Neural progenitor cell (in vitro differentiated cells): ENCODE measurements at regions not wholly inside any gene's neighbourhood (a gene's known extent, or its start where the extent isn't known, plus 50 kb on each side); places are given as distances from the start of the nearest gene placed in this dataset.

Experiments
- DNase-seq: peaks from one replicate; pipeline ENCODE4 v3.0.0-alpha.2; 2016; ENCODE audit warnings: low spot score
- H2AFZ ChIP-seq: fragments of 200-600 bp; sonication (generic); replicated peaks from 2 replicates; pipeline ENCODE4 v1.6.1; 2016; ENCODE audit warnings: antibody characterized with exemption
- H3F3A ChIP-seq: fragments of 200-600 bp; sonication (generic); 2 replicates; pipeline ENCODE4 v1.6.1; 2016; ENCODE audit warnings: antibody characterized with exemption, low read depth
- H3K27ac ChIP-seq: fragments of 200-600 bp; sonication (generic); 2 replicates; pipeline ENCODE4 v1.5.1; 2016; ENCODE audit warnings: mild to moderate bottlenecking
- H3K27me3 ChIP-seq: fragments of 200-600 bp; sonication (generic); 2 replicates; pipeline ENCODE4 v1.6.1; 2016; ENCODE audit warnings: mild to moderate bottlenecking, moderate library complexity
- H3K36me3 ChIP-seq: fragments of 200-600 bp; sonication (generic); 2 replicates; pipeline ENCODE4 v1.5.1; 2016
- H3K4me1 ChIP-seq: fragments of 200-600 bp; sonication (generic); 2 replicates; pipeline ENCODE4 v1.6.1; 2016; ENCODE audit warnings: mixed run types
- H3K4me2 ChIP-seq: fragments of 200-600 bp; sonication (generic); 2 replicates; pipeline ENCODE4 v1.6.1; 2016
- H3K4me3 ChIP-seq: fragments of 200-600 bp; sonication (generic); 2 replicates; pipeline ENCODE4 v1.5.1; 2016
- H3K79me2 ChIP-seq: fragments of 200-600 bp; sonication (generic); 2 replicates; pipeline ENCODE4 v1.6.1; 2016; ENCODE audit warnings: low read depth
- H3K9ac ChIP-seq: fragments of 200-600 bp; sonication (generic); 2 replicates; pipeline ENCODE4 v1.6.1; 2016
- H3K9me3 ChIP-seq: fragments of 200-600 bp; sonication (generic); 2 replicates; pipeline ENCODE4 v1.5.1; 2016; ENCODE audit warnings: low read depth
- H4K20me1 ChIP-seq: fragments of 200-600 bp; sonication (generic); 2 replicates; pipeline ENCODE4 v1.6.1; 2016; ENCODE audit warnings: low read depth
- H3K27ac Mint-ChIP-seq: 3 replicates; pipeline ENCODE4 v1.8.0; 2021; ENCODE audit warnings: mixed read lengths
- H3K27me3 Mint-ChIP-seq: 2 replicates; pipeline ENCODE4 v1.8.0; 2022; ENCODE audit warnings: low read depth, mild to moderate bottlenecking, inconsistent platforms, moderate library complexity, mixed read lengths; ENCODE audit not compliant: insufficient read depth
- H3K36me3 Mint-ChIP-seq: 3 replicates; pipeline ENCODE4 v1.8.0; 2021; ENCODE audit warnings: mixed read lengths
- H3K4me1 Mint-ChIP-seq: 3 replicates; pipeline ENCODE4 v1.8.0; 2021; ENCODE audit warnings: mixed read lengths
- H3K4me3 Mint-ChIP-seq: 3 replicates; pipeline ENCODE4 v1.8.0; 2021; ENCODE audit warnings: mild to moderate bottlenecking, moderate library complexity, mixed read lengths
- H3K9me3 Mint-ChIP-seq: 3 replicates; pipeline ENCODE4 v1.8.0; 2020; ENCODE audit warnings: mixed read lengths
- EZH2 ChIP-seq: fragments of 200-600 bp; sonication (generic); IDR thresholded peaks from 2 replicates; pipeline ENCODE4 v1.6.1; 2017; ENCODE audit warnings: antibody characterized with exemption, mild to moderate bottlenecking, moderate library complexity
- EZH2phosphoT487 ChIP-seq: fragments of 200-600 bp; sonication (generic); IDR thresholded peaks from 2 replicates; pipeline ENCODE4 v1.6.1; 2017; ENCODE audit warnings: antibody characterized with exemption
- TF ChIP-seq, protein P1 (sequence below): fragments of 200-600 bp; sonication (generic); IDR thresholded peaks from 2 replicates; pipeline ENCODE4 v1.5.1; 2017; ENCODE audit warnings: antibody characterized with exemption, mild to moderate bottlenecking

GRCh38 chr13:103335241-103335640 lies 269.0 kb upstream of the SLC10A2 start:
- no peaks in the 10 kb centered on the region for H3F3A ChIP-seq
- no peaks in the 10 kb centered on the region for H3K36me3 ChIP-seq
- H3K79me2 ChIP-seq = no peaks in the 10 kb centered on the region
- no peaks in the 10 kb centered on the region for H3K27me3 ChIP-seq
- H3K4me1 ChIP-seq = no peaks in the 10 kb centered on the region
- no peak overlapping the region for H3K4me2 ChIP-seq
- peaks cover 5% of the 10 kb centered on the region for H3K9me3 Mint-ChIP-seq
- no peak overlapping the region for H3K27ac Mint-ChIP-seq
- no peak overlapping the region for H3K27ac ChIP-seq
- no peaks in the 10 kb centered on the region for H3K4me1 Mint-ChIP-seq
- no peak overlapping the region for H3K4me3 ChIP-seq
- no peak overlapping the region for H3K4me3 Mint-ChIP-seq
- DNase-seq = no peak
- H3K36me3 Mint-ChIP-seq = no peaks in the 10 kb centered on the region
- H4K20me1 ChIP-seq = no peaks in the 10 kb centered on the region
- TF ChIP-seq EZH2phosphoT487 (no peak), EZH2 (no peak)
- TF ChIP-seq, protein P1, sequence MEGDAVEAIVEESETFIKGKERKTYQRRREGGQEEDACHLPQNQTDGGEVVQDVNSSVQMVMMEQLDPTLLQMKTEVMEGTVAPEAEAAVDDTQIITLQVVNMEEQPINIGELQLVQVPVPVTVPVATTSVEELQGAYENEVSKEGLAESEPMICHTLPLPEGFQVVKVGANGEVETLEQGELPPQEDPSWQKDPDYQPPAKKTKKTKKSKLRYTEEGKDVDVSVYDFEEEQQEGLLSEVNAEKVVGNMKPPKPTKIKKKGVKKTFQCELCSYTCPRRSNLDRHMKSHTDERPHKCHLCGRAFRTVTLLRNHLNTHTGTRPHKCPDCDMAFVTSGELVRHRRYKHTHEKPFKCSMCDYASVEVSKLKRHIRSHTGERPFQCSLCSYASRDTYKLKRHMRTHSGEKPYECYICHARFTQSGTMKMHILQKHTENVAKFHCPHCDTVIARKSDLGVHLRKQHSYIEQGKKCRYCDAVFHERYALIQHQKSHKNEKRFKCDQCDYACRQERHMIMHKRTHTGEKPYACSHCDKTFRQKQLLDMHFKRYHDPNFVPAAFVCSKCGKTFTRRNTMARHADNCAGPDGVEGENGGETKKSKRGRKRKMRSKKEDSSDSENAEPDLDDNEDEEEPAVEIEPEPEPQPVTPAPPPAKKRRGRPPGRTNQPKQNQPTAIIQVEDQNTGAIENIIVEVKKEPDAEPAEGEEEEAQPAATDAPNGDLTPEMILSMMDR = no peak
- H3K9ac ChIP-seq = no peak overlapping the region
- H2AFZ ChIP-seq = no peak overlapping the region
- no peaks in the 10 kb centered on the region for H3K9me3 ChIP-seq
- peaks cover 4% of the 10 kb centered on the region for H3K27me3 Mint-ChIP-seq

GRCh38 chr13:103331924-103332323 lies 265.7 kb upstream of the SLC10A2 start:
- no peak overlapping the region for H3K27ac Mint-ChIP-seq
- Histone ChIP-seq H3F3A (no peaks in the 10 kb centered on the region), H3K9me3 (no peaks in the 10 kb centered on the region)

GRCh38 chr13:103328899-103329298 lies 262.7 kb upstream of the SLC10A2 start:
- H3K9me3 ChIP-seq = no peaks in the 10 kb centered on the region
- H3K79me2 ChIP-seq = no peaks in the 10 kb centered on the region
- no peak for DNase-seq
- no peak overlapping the region for H3K4me2 ChIP-seq
- H3K4me1 ChIP-seq = peaks cover 9% of the 10 kb centered on the region
- H3K9ac ChIP-seq = no peak overlapping the region
- no peaks in the 10 kb centered on the region for H4K20me1 ChIP-seq
- H3K4me3 ChIP-seq = no peak overlapping the region
- no peaks in the 10 kb centered on the region for H3F3A ChIP-seq
- no peaks in the 10 kb centered on the region for H3K9me3 Mint-ChIP-seq
- TF ChIP-seq, protein P1 = peak; percentile 14
- TF ChIP-seq EZH2phosphoT487 (no peak), EZH2 (no peak)
- H3K4me1 Mint-ChIP-seq = no peaks in the 10 kb centered on the region
- no peaks in the 10 kb centered on the region for H3K27me3 ChIP-seq
- H3K27ac ChIP-seq = no peak overlapping the region
- H3K4me3 Mint-ChIP-seq = no peak overlapping the region
- H3K27me3 Mint-ChIP-seq = no peaks in the 10 kb centered on the region
- peak overlapping the region; percentile 4 for H2AFZ ChIP-seq
- H3K36me3 ChIP-seq = no peaks in the 10 kb centered on the region
- H3K36me3 Mint-ChIP-seq = no peaks in the 10 kb centered on the region
- no peak overlapping the region for H3K27ac Mint-ChIP-seq

More at GRCh38 chr13:103331924-103332323, 265.7 kb upstream of the SLC10A2 start:
- Mint-ChIP-seq H3K27me3 (peaks cover 2% of the 10 kb centered on the region), H3K36me3 (no peaks in the 10 kb centered on the region), H3K4me3 (no peak overlapping the region), H3K4me1 (no peaks in the 10 kb centered on the region), H3K9me3 (no peaks in the 10 kb centered on the region)
- Histone ChIP-seq H3K4me1 (no peaks in the 10 kb centered on the region), H3K4me2 (no peak overlapping the region), H3K9ac (no peak overlapping the region), H3K4me3 (no peak overlapping the region), H3K27ac (no peak overlapping the region), H3K79me2 (no peaks in the 10 kb centered on the region), H3K36me3 (no peaks in the 10 kb centered on the region), H4K20me1 (no peaks in the 10 kb centered on the region), H2AFZ (no peak overlapping the region), H3K27me3 (no peaks in the 10 kb centered on the region)
- TF ChIP-seq EZH2 (no peak), EZH2phosphoT487 (no peak)
- TF ChIP-seq, protein P1 = no peak
- no peak for DNase-seq
